ENCODE measurements at regions not wholly inside any gene's neighbourhood (a gene's known extent, or its start where the extent isn't known, plus 50 kb on each side); places are given as distances from the start of the nearest gene placed in this dataset.

- TF ChIP-seq MAX (IDR thresholded peaks at IDR 0.05; ENCODE audit: low read depth): no peak
- TF ChIP-seq CTCF (IDR thresholded peaks at IDR 0.05): no peak
- no peak for TF ChIP-seq RCOR1 (IDR thresholded peaks at IDR 0.05; ENCODE audit: low read length)
- TF ChIP-seq POLR2AphosphoS5 (IDR thresholded peaks at IDR 0.05; ENCODE audit: low read depth, low read length): no peak
Measured at GRCh38 chr5:58108511-58108910, 351.4 kb downstream of the PLK2 start.
